ENCODE measurements at regions not wholly inside any gene's neighbourhood (a gene's known extent, or its start where the extent isn't known, plus 50 kb on each side); places are given as distances from the start of the nearest gene placed in this dataset.

GRCh38 chr2:217449444-217449843 is 553.4 kb downstream of the TNS1 start:
- TF ChIP-seq EZH2 (IDR thresholded peaks at IDR 0.05; ENCODE audit: borderline replicate concordance, low read depth, low read length, severe bottlenecking) (no peak), CTCF (IDR thresholded peaks at IDR 0.05; ENCODE audit: borderline replicate concordance, extremely low read depth, low read length, poor library complexity, severe bottlenecking) (no peak)
